ENCODE measurements at regions not wholly inside any gene's neighbourhood (a gene's known extent, or its start where the extent isn't known, plus 50 kb on each side); places are given as distances from the start of the nearest gene placed in this dataset.

GRCh38 chr5:96247097-96247701 is 185.8 kb downstream of the PCSK1 start:
- CTCF ChIA-PET (ENCODE audit: partially characterized antibody): no interaction called here
- no peaks in the 10 kb centered on the region for H3K27me3 ChIP-seq (ENCODE audit: insufficient read depth, low read length)
- DNase-seq: no peak
- H3K36me3 Mint-ChIP-seq: no peaks in the 10 kb centered on the region
- H3K9me3 ChIP-seq (ENCODE audit: control insufficient read depth in 1 of 2, low read length in 2 of 2): no peaks in the 10 kb centered on the region
- peaks cover 0 to 8% (median 0%) of the 10 kb centered on the region in 8 donors for H3K9me3 Mint-ChIP-seq
- H3K36me3 ChIP-seq (ENCODE audit: insufficient read depth, low read length): no peaks in the 10 kb centered on the region
- no peaks in the 10 kb centered on the region for H3K4me1 ChIP-seq (ENCODE audit: insufficient read depth, low read length)
- intact Hi-C loops (cut with micrococcal nuclease): no loop called here
- no peaks in the 10 kb centered on the region for H3K4me1 Mint-ChIP-seq
- H3K4me3 Mint-ChIP-seq: no peak overlapping the region
- no peak overlapping the region for H3K4me3 ChIP-seq (ENCODE audit: low read length in 2 of 2)
- no peak overlapping the region for H3K27ac ChIP-seq (ENCODE audit: low read depth, low read length)
- peaks cover 8 to 14% of the 10 kb centered on the region in 2 donors for H3K27me3 Mint-ChIP-seq
- no peak overlapping the region for H3K27ac Mint-ChIP-seq
- POLR2A ChIA-PET (ENCODE audit: partially characterized antibody): no interaction called here

- Mint-ChIP-seq H3K27me3 (peaks cover 8 to 11% of the 10 kb centered on the region in 2 donors), H3K4me3 (no peak overlapping the region), H3K27ac (no peak overlapping the region), H3K9me3 (peaks cover 0 to 9% (median under 1%) of the 10 kb centered on the region in 8 donors), H3K4me1 (no peaks in the 10 kb centered on the region), H3K36me3 (no peaks in the 10 kb centered on the region)
- Histone ChIP-seq H3K4me1 (ENCODE audit: insufficient read depth, low read length) (no peaks in the 10 kb centered on the region), H3K9me3 (ENCODE audit: control insufficient read depth in 1 of 2, low read length in 2 of 2) (no peaks in the 10 kb centered on the region), H3K36me3 (ENCODE audit: insufficient read depth, low read length) (no peaks in the 10 kb centered on the region), H3K4me3 (ENCODE audit: low read length in 2 of 2) (no peak overlapping the region), H3K27ac (ENCODE audit: low read depth, low read length) (no peak overlapping the region), H3K27me3 (ENCODE audit: insufficient read depth, low read length) (no peaks in the 10 kb centered on the region)
- no peak for DNase-seq
- intact Hi-C loops (cut with micrococcal nuclease): no loop called here
- ChIA-PET POLR2A (ENCODE audit: partially characterized antibody) (no interaction called here), CTCF (ENCODE audit: partially characterized antibody) (no interaction called here)
Measured at GRCh38 chr5:96245140-96246091, 187.6 kb downstream of the PCSK1 start.

GRCh38 chr5:96244696-96245095 is 188.4 kb downstream of the PCSK1 start:
- Mint-ChIP-seq H3K9me3 (peaks cover 0 to 9% (median under 1%) of the 10 kb centered on the region in 8 donors), H3K4me3 (no peak overlapping the region), H3K27ac (no peak overlapping the region), H3K27me3 (peaks cover 8 to 11% of the 10 kb centered on the region in 2 donors), H3K36me3 (no peaks in the 10 kb centered on the region), H3K4me1 (no peaks in the 10 kb centered on the region)
- no peaks in the 10 kb centered on the region for H3K4me1 ChIP-seq (ENCODE audit: insufficient read depth, low read length)
- no peak for DNase-seq
- H3K4me3 ChIP-seq (ENCODE audit: low read length in 2 of 2): no peak overlapping the region
- H3K27ac ChIP-seq (ENCODE audit: low read depth, low read length): no peak overlapping the region
- intact Hi-C loops (cut with micrococcal nuclease): no loop called here
- H3K9me3 ChIP-seq (ENCODE audit: control insufficient read depth in 1 of 2, low read length in 2 of 2): no peaks in the 10 kb centered on the region
- H3K36me3 ChIP-seq (ENCODE audit: insufficient read depth, low read length): no peaks in the 10 kb centered on the region
- H3K27me3 ChIP-seq (ENCODE audit: insufficient read depth, low read length): no peaks in the 10 kb centered on the region
- ChIA-PET CTCF (ENCODE audit: partially characterized antibody) (no interaction called here), POLR2A (ENCODE audit: partially characterized antibody) (no interaction called here)

GRCh38 chr5:96243862-96244261 is 189.2 kb downstream of the PCSK1 start:
- Histone ChIP-seq H3K27ac (ENCODE audit: low read depth, low read length) (no peak overlapping the region), H3K4me1 (ENCODE audit: insufficient read depth, low read length) (no peaks in the 10 kb centered on the region), H3K4me3 (ENCODE audit: low read length in 2 of 2) (no peak overlapping the region), H3K36me3 (ENCODE audit: insufficient read depth, low read length) (no peaks in the 10 kb centered on the region), H3K9me3 (ENCODE audit: control insufficient read depth in 1 of 2, low read length in 2 of 2) (no peaks in the 10 kb centered on the region), H3K27me3 (ENCODE audit: insufficient read depth, low read length) (no peaks in the 10 kb centered on the region)
- no peak overlapping the region for H3K4me3 Mint-ChIP-seq
- CTCF ChIA-PET (ENCODE audit: partially characterized antibody): no interaction called here
- H3K27me3 Mint-ChIP-seq: peaks cover 8 to 10% of the 10 kb centered on the region in 2 donors
- DNase-seq: no peak
- no peak overlapping the region for H3K27ac Mint-ChIP-seq
- intact Hi-C loops (cut with micrococcal nuclease): no loop called here
- no peaks in the 10 kb centered on the region for H3K36me3 Mint-ChIP-seq
- no peaks in the 10 kb centered on the region for H3K4me1 Mint-ChIP-seq
- peaks cover 0 to 9% (median under 1%) of the 10 kb centered on the region in 8 donors for H3K9me3 Mint-ChIP-seq
- POLR2A ChIA-PET (ENCODE audit: partially characterized antibody): no interaction called here

GRCh38 chr5:96243203-96243602 is 189.8 kb downstream of the PCSK1 start:
- no peaks in the 10 kb centered on the region for H3K4me1 Mint-ChIP-seq
- H3K4me3 ChIP-seq (ENCODE audit: low read length in 2 of 2): no peak overlapping the region
- H3K27ac Mint-ChIP-seq: no peak overlapping the region
- H3K36me3 Mint-ChIP-seq: no peaks in the 10 kb centered on the region
- DNase-seq: no peak
- H3K4me1 ChIP-seq (ENCODE audit: insufficient read depth, low read length): no peaks in the 10 kb centered on the region
- H3K9me3 ChIP-seq (ENCODE audit: control insufficient read depth in 1 of 2, low read length in 2 of 2): no peaks in the 10 kb centered on the region
- POLR2A ChIA-PET (ENCODE audit: partially characterized antibody): no interaction called here
- CTCF ChIA-PET (ENCODE audit: partially characterized antibody): no interaction called here
- peaks cover 0 to 9% (median under 1%) of the 10 kb centered on the region in 8 donors for H3K9me3 Mint-ChIP-seq
- H3K27me3 ChIP-seq (ENCODE audit: insufficient read depth, low read length): no peaks in the 10 kb centered on the region
- H3K27me3 Mint-ChIP-seq: peaks cover 8% of the 10 kb centered on the region in 2 donors
- H3K27ac ChIP-seq (ENCODE audit: low read depth, low read length): no peak overlapping the region
- no peaks in the 10 kb centered on the region for H3K36me3 ChIP-seq (ENCODE audit: insufficient read depth, low read length)
- intact Hi-C loops (cut with micrococcal nuclease): no loop called here
- no peak overlapping the region for H3K4me3 Mint-ChIP-seq

- CTCF ChIA-PET (ENCODE audit: partially characterized antibody): no interaction called here
- no peak for DNase-seq
- Mint-ChIP-seq H3K36me3 (no peaks in the 10 kb centered on the region), H3K4me1 (no peaks in the 10 kb centered on the region), H3K9me3 (peaks cover 0 to 9% (median under 1%) of the 10 kb centered on the region in 8 donors), H3K4me3 (no peak overlapping the region), H3K27me3 (peaks cover 6 to 7% of the 10 kb centered on the region in 2 donors), H3K27ac (no peak overlapping the region)
- Histone ChIP-seq H3K9me3 (ENCODE audit: control insufficient read depth in 1 of 2, low read length in 2 of 2) (no peaks in the 10 kb centered on the region), H3K36me3 (ENCODE audit: insufficient read depth, low read length) (no peaks in the 10 kb centered on the region), H3K4me1 (ENCODE audit: insufficient read depth, low read length) (no peaks in the 10 kb centered on the region), H3K27me3 (ENCODE audit: insufficient read depth, low read length) (no peaks in the 10 kb centered on the region), H3K4me3 (ENCODE audit: low read length in 2 of 2) (no peak overlapping the region), H3K27ac (ENCODE audit: low read depth, low read length) (no peak overlapping the region)
- intact Hi-C loops (cut with micrococcal nuclease): no loop called here
- POLR2A ChIA-PET (ENCODE audit: partially characterized antibody): no interaction called here
Measured at GRCh38 chr5:96242571-96242970, 190.5 kb downstream of the PCSK1 start.

GRCh38 chr5:96236831-96237230 is 196.2 kb downstream of the PCSK1 start:
- intact Hi-C loops (cut with micrococcal nuclease): no loop called here
- Histone ChIP-seq H3K9me3 (ENCODE audit: control insufficient read depth in 1 of 2, low read length in 2 of 2) (no peaks in the 10 kb centered on the region), H3K27ac (ENCODE audit: low read depth, low read length) (no peak overlapping the region), H3K36me3 (ENCODE audit: insufficient read depth, low read length) (no peaks in the 10 kb centered on the region), H3K27me3 (ENCODE audit: insufficient read depth, low read length) (no peaks in the 10 kb centered on the region), H3K4me1 (ENCODE audit: insufficient read depth, low read length) (no peaks in the 10 kb centered on the region), H3K4me3 (ENCODE audit: low read length in 2 of 2) (no peak overlapping the region)
- Mint-ChIP-seq H3K9me3 (peaks cover 0 to 2% (median 0%) of the 10 kb centered on the region in 8 donors), H3K36me3 (no peaks in the 10 kb centered on the region), H3K27me3 (peaks cover 0 to 1% of the 10 kb centered on the region in 2 donors), H3K4me1 (no peaks in the 10 kb centered on the region), H3K27ac (no peak overlapping the region), H3K4me3 (no peak overlapping the region)
- no peak for DNase-seq
- ChIA-PET CTCF (ENCODE audit: partially characterized antibody) (no interaction called here), POLR2A (ENCODE audit: partially characterized antibody) (no interaction called here)
